ENCODE measurements at regions not wholly inside any gene's neighbourhood (a gene's known extent, or its start where the extent isn't known, plus 50 kb on each side); places are given as distances from the start of the nearest gene placed in this dataset.
"Not testable (repeated sequence)": the region's sequence is repeated elsewhere in the genome, so short reads cannot be mapped to it uniquely, and the experiment has no call there.

DNA sequence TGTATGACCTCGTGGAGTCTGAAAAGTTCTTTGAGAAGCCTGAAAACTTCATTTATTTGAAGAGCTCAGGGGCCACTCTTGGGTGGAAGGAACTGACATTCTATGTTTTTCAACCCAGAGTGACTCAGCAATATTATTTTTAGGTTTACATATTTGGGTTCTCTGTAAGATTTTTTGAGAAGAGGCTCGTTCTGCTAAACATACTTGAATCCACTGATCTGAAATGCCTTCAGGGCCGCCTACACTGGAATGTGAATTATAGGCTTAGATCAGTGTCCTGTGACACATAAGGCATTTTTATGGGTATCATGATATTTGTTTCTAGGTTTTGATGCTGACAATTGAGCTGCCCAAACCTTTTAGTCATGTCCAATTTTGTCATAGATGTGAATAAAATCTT, 86.2 kb downstream of the PSAT1 start:
- no peak for DNase-seq (ENCODE audit: low read depth in 2 of 2)

GRCh38 chr9:78386348-78386747, 89.4 kb downstream of the PSAT1 start:
- no peak for DNase-seq (ENCODE audit: low read depth in 2 of 2)

DNA sequence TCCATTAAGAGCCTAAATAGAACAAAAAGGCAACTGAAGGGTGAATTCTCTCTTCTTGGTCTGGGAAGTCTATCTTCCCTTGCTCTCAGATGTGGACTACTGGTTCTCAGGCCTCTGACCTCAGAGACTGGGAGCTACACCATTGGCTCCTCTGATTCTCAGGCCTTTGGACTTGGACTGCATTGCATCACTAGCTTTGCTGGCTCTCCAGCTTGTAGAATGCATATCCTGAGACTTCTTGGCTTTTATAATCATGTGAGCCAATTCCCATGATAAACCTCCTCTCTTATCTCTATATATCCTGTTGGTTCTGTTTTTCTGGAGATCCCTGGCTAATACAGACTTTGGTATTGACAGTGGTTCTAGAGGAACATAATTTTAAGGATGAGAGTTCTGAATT, 89.8 kb downstream of the PSAT1 start:
- no peak for DNase-seq (ENCODE audit: low read depth in 2 of 2)

GRCh38 chr9:78393340-78393739, 96.4 kb downstream of the PSAT1 start:
- no peak for DNase-seq (ENCODE audit: low read depth in 2 of 2)

DNA sequence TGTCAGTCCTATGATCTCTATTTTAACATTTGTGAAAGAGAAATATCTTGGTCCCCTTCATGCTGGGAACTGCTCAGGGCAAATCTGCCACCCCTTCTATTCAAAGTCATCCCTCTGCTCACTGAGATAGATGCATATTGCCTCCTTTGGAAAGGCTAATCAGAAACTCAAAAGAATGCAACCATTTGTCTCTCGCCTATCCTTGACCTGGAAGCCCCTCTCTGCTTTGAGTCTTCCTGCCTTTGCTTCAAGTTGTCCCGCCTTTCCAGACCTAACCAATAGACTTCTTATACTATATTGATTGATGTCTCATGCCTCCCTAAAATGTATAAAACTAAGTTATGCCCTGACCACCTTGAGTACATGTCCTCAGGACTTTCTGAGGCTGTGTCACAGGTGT, 97.0 kb downstream of the PSAT1 start:
- no peak for DNase-seq (ENCODE audit: low read depth in 2 of 2)

DNA sequence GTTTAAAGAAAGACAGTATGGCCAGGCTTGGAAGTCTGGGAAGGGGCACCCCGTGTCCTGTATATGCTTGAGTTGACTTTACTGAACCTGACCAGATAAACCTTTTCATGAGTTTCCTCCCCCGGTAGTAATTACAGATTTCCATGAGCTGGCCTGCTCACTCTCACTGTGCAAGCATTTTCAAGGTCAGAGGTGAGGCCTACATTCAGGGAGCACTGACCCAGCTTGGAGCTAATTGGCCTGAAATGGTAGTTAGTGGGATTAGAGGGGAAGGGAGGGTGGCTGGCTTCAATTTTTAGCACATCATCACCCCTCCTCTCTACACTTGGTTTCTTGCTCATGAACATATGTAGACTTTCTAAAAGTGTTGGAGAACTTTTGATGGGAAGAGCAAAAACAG, 99.2 kb downstream of the PSAT1 start:
- DNase-seq (ENCODE audit: low read depth in 2 of 2) = no peak

DNA sequence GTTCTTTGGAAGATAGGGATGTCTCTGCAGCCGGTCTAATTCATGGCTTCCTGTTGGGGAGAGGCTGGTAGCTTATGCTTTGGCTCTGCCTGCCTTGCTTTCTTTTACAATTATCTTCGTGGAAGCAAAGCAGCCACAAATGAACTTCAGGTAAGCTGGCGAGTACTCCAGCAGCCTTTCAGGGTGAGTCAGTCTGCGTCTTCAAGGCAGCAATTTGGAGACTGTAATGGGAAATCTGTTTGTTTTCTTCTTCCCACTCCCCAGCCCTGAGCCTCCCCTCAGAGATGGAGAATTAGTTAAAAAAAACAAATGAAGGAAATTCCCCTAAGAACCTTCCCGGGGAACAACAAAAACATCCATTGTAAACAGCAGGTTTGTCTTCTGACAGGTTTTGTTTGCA, 100.1 kb downstream of the PSAT1 start:
- DNase-seq (ENCODE audit: low read depth in 2 of 2) = no peak

DNA sequence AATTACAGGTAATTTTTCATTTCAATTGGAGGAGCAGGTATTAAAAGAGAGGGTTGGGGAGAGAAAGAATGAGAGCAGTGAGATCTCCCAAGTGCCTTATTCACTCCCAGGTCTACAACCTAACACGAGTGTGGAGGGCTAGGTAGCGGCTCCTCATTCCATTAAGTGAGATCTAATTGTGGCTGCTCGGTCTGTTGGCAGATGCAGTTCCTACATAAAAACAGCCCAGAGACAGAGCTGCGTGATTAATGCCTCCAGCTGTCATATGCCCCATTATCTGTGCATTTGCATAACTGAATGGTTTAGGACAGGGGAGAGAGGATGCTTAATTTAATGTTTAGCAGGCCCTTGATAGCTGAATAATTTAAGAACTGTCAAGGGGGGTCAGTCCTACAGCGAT, 100.5 kb downstream of the PSAT1 start:
- no peak for DNase-seq (ENCODE audit: low read depth in 2 of 2)

DNA sequence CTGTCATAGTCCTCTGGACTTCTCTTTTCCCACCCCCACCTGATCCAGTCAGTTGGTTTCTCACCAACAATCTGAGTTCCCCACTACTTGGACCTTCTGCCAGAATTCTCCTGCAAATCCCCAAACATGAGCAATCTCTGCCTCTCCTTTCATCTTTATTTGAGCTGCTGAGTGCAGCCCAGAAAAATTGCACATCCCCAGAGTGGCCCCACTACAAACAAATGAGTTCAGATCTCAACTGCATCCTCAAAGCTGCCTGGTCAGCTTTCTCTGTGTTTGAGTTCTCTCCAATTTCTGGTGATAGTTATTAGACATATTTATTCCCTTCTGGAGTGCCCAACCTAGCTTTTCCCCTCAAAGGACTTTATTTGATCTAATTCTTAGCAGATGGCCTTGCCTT, 102.2 kb downstream of the PSAT1 start:
- no peak for DNase-seq (ENCODE audit: low read depth in 2 of 2)

DNA sequence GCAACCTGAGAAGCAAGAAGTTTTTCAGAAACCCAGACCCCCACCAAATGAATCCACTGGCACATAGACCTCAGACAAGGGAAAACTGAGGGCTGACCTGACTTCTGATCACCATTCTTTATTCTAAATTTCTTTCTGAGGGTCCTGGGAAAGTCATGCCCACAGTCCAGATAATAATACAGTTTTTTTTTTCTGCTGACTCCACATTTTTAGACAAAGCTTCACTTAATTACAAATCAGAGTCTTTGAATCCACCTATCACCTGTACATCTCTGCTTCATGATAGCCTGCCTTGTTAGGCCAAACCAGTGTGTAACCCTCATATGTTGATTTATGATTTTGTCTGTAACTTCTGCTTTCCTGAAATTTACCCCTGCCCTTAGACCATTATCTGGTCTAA, 103.6 kb downstream of the PSAT1 start:
- DNase-seq (ENCODE audit: low read depth in 2 of 2) = no peak

DNA sequence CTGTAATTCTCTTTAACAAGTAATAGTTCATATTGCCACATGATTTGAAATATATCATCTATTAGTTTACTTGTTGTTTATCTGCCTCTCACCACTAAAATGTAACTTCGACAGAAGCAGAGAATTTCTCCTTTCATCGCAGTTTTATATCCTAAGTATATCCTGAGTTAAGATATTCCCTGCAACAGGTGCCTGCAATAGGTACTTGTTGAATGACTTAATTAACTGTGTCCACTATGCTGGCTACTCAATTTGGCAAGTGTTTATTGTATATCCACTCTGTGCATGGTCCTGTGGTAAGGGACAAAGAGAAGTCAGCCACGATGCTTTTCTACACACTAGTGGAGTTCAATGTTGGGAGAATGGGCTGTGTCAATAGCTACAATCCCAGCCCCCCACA, 108.5 kb downstream of the PSAT1 start:
- no peak for DNase-seq (ENCODE audit: low read depth in 2 of 2)

- DNase-seq (ENCODE audit: low read depth in 2 of 2) = no peak
Measured at GRCh38 chr9:78406146-78406545, 109.2 kb downstream of the PSAT1 start.

DNA sequence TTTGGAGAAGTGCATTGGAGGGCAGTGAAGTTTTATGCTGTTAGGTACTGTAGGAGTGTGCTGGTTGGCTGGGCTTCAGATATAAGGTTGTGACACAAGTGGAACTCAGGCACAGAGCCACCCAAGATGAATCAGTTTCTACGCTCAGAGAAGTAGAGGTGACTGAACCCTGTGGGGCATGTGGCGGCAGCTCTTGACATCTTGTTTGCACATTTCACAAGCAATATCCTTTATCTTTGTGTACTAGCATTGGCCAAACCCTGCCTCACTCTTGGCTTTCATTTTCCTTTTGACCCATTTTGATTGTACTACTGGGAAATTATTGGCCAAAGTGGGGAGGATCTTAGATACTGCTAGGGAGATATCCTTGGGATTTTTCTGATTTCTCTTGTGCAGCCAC, 110.0 kb downstream of the PSAT1 start:
- DNase-seq (ENCODE audit: low read depth in 2 of 2) = no peak

- no peak for DNase-seq (ENCODE audit: low read depth in 2 of 2)
Measured at GRCh38 chr9:78407636-78408312, 110.8 kb downstream of the PSAT1 start.

GRCh38 chr9:78408388-78408787, 111.5 kb downstream of the PSAT1 start:
- no peak for DNase-seq (ENCODE audit: low read depth in 2 of 2)

- not testable (repeated sequence) for DNase-seq (ENCODE audit: low read depth in 2 of 2)
Measured at GRCh38 chr9:78409928-78410510, 113.1 kb downstream of the PSAT1 start.

DNA sequence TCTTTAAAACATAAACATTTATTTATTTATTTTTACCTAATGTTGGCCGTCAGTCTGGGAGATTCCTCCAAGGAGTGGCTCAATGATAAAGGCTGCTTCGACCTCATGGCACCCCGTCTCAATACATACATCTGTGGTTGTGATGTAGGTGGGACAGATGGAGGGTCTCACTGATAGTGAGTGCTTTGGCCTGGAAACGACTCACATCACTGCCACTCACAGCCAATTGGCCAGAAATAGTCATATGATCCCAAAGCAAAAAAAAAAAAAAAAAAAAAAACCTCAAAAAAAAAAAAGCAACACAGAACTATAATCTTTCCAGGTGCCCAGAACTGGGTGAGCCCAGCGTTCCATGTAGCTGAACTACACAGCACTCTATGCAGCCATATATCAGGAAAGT, 125.4 kb downstream of the PSAT1 start:
- no peak for DNase-seq (ENCODE audit: low read depth in 2 of 2)

- no peak for DNase-seq (ENCODE audit: low read depth in 2 of 2)
Measured at GRCh38 chr9:78424299-78424698, 127.4 kb downstream of the PSAT1 start.

DNA sequence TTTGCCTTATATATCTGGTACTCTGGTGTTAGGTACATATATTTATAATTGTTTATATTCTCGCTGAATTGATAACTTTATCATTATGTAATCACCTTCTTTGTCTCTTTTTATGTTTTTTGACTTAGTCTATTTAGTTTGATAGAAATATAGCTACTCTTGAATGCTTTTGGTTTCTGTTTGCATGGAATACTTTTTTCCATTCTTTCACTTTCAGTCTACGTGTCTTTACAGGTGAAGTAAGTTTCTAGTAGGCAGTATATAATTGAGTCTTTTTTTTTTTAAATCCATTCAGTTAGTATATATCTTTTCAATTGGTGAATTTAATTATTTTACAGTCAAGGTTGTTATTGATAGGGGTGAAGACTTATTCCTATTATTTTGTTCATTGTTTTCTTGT, 131.7 kb downstream of the PSAT1 start:
- peak in 1 of 2 donors; percentile 7 for DNase-seq (ENCODE audit: low read depth in 2 of 2)

DNA sequence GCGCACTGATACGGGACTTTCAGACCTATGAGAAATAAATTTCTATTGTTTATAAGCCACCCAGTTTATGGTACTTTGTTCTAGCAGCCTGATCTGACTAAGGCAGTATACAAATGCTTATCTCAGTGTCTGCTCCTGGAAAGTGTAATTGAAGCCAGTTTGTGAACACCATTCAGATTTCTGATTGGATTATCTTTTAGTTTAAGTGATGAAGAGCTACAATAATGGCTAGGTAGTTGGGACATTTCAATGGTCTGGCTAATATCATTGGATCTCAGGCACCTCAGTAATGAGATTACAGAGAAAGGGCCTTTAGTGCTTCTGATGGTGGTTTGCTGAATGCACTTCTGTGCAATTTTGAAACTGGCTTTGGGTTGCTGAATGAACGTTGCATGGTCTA, 133.5 kb downstream of the PSAT1 start:
- DNase-seq (ENCODE audit: low read depth in 2 of 2) = no peak

- not testable (repeated sequence) for DNase-seq (ENCODE audit: low read depth in 2 of 2)
Measured at GRCh38 chr9:78431039-78431438, 134.1 kb downstream of the PSAT1 start.

DNA sequence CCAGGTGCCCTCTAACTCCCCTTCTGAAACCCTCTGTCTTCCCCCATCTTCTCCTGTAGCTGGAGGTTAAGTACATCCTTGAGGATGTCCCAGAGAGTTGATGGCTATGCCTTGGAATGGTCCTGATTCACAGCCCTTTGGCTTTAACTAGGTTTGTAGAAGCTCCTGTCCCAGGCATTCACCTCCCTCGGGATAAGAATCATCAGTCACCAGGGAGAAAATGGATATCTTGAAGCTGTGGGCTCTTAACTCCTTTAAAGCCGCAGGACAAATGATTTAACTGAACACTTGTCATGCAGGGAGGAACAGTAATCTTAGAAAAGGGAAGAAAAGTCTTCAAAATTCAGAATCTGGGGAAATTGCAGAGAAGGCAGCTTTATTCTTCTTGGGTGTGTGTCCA, 139.9 kb downstream of the PSAT1 start:
- no peak for DNase-seq (ENCODE audit: low read depth in 2 of 2)

DNA sequence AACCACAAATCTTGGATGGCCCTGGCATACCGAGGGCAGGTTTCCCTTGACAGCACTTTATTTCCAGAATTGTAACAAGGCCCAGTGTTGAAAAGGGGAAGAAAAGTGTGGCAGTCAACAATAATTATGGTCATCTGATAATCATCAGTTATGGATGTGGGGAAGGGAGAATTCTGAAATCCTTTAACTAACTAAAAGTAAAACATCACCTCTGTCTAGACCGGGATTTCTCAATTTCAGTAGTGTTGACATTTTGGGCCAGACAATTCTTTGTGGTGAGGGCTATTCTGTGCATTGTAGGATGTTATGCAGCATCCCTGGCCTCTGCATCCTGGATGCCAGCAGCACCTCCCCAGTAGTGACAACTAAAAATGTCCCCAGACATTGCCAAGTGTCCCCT, 140.4 kb downstream of the PSAT1 start:
- DNase-seq (ENCODE audit: low read depth in 2 of 2) = no peak

DNA sequence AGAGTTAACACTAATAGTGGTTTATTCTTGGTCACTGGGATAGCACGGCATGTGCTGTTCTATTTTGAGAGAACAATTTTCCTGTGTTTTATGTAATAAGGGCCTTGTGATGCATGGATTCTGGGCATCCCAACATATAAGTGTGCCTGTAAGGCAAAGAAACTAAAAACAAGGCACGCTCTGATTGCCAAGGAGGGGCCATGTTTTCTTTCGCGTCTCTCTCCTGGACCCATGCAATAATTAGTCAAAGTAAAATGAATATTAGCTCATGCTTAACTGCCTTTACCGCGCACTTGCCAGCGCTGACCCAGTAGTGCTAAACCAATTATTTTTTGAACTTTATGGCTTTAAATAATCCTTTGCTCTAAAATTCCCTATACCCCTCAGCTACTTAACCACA, 140.9 kb downstream of the PSAT1 start:
- DNase-seq (ENCODE audit: low read depth in 2 of 2) = no peak
